Hepatic stellate cell (primary cell): ENCODE measurements at regions not wholly inside any gene's neighbourhood (a gene's known extent, or its start where the extent isn't known, plus 50 kb on each side); places are given as distances from the start of the nearest gene placed in this dataset.
A peak's percentile ranks its signal among the peaks of the same experiment; 100 is the strongest.
"Not testable (repeated sequence)": the region's sequence is repeated elsewhere in the genome, so short reads cannot be mapped to it uniquely, and the experiment has no call there.

ENCODE experiments used
- DNase-seq: peaks from one replicate; pipeline ENCODE4 v3.0.0; 2011; ENCODE audit warnings: low spot score

DNA sequence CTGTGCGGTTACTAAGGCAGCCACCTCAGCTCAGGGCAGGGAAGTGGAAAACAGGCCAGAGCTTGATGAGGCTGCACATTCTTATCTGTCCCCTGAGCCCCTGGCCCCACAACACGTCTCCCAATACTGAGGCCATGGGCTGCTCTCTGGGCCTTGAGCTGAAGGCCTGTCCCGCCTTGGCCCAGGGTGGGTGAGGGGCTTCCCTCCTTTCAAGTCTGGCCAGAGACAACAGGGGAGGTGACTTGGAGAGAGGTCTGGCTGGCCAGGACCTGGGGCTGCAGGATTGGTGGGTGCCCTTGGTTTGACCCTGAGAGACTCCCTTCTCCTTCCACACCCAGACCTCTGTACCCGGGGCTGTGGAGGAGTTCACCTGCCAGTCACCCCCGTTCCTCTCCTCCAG lies 563.8 kb downstream of the PTPRU start:
- DNase-seq = no peak

DNA sequence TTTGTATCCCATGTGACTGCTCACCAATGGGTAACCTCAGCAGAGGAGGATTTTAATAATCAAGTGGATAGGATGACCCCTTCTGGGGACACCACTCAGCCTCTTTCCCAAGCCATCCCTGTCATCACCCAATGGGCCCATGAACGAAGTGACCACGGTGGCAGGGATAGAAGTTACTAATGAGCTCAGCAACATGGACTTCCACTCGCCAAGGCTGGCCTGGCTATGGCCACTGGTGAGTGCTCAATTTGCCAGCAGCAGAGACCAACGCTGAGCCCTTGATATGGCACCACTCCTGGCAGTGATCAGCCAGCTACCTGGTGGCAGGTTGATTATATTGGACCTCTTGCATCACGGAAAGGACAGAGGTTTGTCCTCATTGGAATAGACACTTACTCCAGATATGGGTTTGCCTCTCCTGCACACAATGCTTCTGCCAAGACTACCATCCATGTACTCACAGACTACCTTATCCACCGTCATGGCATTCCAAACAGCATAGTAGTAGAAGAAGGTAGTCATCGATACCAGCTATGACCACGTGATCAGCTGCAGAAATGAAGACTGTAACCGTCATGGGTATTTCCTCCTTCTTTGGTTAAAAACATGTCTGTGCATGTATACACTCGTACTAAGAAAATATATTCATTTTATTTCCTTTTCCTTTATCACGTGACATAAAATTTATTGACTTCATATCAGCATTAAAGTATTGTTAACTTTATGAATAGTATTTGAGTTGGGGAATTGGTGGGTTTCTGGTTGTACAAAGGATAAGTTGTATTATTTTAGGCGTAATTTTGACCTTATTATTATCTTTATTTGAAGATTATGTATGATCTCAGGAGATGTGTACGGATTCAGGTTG lies 562.6 kb downstream of the PTPRU start:
- DNase-seq = no peak

DNA sequence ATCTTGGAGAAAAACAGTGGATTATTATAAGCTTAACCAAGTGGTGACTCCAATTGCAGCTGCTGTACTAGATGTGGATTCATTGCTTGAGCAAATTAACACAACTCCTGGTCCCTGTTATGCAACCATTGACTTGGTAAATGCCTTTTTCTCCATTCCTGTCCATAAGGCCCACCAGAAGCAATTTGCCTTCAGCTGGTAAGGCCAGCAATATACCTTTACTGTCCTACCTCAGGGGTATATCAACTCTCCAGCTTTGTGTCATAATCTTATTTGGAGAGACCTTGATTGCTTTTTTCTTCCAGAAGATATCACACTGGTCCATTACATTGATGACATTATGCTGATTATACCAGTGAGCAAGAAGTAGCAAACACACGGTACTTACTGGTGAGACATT lies 560.8 kb downstream of the PTPRU start:
- DNase-seq = not testable (repeated sequence)

DNA sequence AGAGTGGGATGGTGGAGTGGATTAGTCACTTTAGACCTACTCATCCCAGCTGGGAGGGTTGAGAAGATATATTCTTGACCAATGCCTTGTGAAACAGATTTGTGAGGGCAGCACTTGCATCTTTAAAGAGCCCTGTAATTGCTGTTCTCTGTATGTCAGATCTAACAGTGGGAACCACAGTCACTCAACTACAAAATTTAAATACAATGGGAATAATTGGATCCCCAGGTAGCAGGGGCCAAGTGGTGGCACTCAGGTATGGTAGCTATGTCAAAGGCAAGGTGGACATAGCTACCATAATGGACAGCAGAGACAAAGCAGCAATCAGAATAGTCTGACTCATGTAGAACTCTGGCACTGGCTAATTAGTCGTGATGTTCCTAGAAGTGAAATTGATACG lies 559.6 kb downstream of the PTPRU start:
- not testable (repeated sequence) for DNase-seq

DNA sequence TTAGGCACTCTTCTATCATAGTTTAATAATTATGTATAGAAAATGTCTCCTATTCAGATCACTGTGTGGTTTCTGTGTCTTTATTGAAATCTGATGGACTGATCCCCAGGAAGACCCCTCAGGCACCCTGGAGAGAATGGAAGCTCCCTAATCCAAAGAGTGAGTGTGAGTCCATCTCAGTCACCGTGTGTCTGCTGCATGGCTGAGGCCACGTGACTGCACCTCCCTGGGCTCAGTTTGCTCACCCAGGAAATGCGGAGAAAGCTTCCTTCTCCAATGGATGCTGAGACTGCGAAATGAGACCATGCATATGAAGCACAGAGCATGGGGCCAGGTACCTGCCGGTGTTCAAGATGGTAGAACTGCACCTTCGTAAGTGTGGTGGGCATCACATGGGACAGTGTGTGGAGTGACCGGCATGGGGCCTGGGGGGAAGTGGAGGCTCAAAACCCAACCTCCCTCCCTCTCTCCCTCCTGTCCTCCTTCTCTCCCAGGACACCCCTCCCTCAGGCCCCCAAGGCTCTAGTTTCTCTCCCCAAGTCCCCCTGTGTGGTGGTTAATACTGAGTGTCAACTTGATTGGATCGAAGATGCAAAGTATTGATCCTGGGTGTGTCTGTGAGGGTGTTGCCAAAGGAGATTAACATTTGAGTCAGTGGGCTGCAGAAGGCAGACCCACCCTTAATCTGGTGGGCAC lies 557.5 kb downstream of the PTPRU start:
- DNase-seq = no peak

DNA sequence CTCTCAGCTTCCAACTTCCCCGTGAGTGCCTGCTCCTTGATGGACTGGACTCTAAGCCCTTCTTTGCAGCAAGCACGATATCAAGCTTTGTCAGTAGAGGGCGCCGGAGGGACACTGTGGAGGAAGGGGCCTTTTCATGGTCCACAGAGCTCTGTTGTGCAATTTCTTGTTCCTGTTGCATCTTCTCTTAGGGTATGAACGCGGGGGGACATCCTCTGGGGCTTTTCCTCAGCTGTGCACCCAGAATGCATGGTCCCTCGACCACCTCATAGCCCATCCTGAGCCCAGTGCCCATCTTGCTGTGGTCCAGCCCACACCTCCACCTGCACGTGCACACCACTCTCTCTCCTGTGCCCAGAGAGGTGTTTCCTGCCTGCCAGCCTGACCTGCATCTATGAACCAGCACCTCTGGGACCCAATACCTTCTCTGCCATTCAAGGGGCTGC lies 556.8 kb downstream of the PTPRU start:
- DNase-seq = peak; percentile 69

DNA sequence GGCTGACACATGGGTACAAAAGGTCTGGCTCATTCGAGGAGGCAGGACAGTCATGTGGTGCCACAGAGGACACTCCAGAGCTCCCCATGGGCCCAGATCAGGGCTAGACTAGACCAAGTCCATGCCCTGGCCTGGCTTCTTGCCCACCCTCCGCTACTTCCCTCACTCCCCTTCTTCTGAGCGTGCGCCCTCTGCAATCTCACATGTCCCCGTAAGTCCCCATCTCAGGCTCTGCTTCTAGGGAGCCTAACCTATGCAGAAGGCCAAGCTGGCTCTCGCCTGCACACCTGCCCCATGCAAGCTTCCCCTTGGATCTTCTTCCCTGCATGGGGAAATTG lies 553.6 kb downstream of the PTPRU start:
- DNase-seq = no peak

DNA sequence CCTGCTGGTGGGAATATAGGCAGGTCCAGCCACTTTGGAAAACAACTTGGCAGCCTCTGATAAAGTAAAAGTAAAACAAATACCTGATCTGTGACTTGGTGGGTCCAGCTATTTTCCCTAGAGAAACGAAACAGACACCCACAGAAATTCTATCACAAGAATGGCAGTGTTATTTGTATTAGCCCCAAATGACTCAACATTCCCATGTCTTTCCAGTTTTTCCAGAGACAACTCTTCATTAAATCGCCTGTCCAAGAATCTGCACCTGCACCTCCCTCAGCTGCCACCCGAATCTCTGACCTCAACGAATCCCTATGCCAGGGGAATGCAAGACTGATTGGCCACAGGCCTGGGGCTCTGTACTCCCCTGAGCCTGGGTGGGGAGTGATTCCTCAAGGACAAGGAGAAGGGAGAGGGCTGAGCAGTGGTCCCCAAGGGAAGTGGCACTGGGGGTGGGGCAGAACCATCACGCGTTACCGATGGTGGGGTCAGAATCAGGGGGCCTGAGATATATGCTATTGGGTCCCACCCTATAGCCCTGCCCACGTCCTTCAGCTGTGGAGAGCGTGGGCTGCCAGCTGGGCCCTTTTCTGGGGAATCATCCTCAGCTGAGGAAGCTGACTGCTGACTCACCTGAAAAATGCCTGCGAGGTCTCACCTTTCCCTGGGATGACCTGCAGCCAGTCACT lies 553.0 kb downstream of the PTPRU start:
- DNase-seq = no peak

DNA sequence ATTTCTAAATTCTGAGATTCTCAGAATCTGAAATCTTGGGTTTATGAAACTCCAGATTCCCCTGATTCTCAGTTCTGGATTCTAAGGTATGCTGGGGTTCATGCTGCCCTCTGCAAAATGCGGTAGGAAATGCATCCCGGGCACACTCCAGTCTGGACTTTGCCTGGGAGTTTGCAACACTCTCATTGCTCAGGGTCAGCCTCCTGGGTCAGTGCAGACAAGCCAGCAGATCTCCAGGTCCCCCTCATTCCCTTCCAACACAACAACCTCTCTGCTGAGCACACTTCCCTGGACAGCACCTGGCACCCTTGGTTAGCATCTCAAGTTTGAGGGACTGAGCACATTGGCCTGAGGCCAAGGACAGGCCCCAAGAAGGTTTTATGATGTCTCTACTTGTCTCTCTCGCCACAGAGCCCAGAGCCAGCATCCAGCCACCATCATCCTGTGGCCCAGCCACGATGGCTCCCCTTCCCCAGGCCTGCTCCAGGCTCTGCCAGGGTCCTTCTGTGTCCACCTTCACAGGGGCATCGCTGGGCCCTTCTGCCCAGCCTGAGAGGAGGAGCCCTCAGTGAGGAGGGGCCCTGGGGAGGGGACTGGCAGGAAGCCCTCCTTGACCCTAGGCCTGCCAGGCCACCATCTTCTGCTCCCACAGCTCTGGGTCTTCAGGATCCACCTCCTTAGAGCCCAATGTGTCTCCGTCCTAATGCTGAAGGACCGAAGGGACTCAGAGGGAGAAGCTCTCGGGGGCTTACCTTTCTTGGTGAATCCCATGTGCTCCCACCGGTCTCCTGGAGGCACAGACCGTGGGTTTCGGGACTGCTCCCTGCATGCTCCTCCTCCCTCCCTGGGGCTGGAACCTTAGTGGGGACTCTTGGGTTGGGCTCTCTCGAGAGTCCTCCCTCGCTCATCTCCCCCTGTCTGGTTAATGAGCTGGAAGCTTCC lies 550.7 kb downstream of the PTPRU start:
- DNase-seq = no peak

DNA sequence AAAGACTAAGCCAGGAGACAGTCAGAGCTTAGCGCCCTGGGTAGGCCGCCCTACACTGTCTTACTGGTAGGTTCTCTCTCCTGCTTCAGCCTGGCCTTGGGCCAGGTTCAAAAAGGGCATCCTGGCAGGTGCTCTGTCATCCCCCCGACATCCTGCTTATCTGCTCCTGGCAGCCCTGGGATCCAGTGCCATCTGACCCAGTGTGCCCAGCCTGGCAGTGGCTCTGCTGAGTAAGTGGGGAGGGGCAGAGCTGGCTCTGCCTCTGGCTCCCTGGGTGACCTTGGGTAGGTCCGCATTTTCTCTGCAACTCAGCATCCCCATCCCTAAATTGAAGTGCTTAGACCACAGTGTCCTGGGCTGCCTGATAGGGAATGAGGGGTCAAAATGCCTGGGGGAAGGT lies 549.9 kb downstream of the PTPRU start:
- DNase-seq = no peak

DNA sequence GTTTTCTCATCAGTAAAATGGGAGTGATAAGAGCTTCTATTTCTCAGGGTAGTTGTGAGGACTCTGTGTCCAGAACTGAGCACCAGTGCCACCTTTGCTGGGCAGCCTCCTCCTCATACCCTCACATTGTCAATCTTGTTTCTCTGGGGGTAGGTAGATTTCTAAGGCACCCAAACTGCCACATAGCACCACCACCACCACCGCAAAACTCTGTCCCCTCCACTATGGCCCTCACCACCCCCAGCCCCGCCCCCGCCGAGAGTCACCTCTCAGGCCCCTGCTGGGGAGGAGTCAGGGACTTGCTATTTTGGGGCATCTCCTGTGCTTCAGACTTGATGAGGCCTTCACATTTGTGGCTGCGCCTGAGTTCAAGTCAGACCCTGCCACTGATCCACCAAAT lies 549.2 kb downstream of the PTPRU start:
- no peak for DNase-seq

DNA sequence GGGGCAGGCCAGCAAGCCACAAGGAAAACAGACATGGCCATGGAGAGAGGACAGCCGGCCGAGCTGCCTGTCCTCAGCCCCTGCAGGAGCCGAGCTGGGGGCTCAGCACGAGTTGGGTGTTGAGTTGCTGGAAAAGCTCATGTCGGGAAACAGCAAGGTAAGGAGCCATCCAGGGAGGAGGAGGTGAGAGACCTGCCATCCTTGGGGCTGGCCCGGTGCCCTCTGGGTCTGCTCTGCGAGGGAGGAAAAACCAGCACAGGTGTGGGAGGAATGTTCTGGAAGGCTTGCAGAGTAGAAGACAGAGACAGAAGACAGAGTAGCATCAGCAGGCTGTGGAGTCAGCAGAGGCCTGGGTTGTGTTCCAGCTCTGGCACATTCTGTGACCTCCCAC lies 548.8 kb downstream of the PTPRU start:
- no peak for DNase-seq

DNA sequence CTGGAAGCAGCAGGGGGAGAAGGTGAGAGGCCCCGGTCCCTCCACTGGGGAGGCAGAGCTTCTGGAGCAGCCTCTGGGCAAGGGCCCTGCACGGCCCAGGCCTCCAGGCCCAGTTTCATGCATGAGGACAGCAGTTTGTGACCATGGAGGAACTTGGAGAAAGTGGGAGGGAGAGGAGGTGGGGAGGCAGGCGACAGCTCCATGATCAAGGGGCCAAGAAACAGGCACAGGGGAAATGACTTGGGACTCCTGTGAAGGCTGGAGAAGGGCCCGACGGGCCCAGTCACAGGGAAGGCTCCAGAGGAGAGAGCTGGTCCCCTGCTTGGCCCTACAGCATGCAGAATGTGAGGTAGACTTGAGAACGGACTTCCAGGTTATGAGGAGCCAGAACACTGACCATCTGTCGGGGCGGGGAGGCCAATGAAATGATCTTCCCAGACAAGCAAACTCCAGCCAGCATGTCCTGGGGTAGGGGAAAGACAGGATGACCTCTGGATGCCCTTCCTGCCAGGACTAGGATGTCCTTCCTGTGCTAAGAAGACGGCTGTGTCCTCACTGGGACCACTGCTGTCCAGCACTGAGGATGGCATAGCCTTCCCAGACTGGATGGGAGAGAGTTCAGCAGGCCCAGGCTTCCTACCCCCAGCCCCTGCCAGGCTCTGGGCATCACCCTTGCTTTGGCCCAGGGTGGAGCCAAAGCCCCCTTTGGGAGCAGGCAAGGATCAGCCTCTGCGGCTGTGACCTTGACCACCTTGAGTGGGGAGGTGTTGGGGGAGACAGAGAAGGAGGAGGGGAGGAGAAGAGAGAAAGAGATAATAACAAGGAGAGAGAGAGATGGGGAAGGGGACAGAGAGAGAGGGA lies 548.2 kb downstream of the PTPRU start:
- DNase-seq = no peak

DNA sequence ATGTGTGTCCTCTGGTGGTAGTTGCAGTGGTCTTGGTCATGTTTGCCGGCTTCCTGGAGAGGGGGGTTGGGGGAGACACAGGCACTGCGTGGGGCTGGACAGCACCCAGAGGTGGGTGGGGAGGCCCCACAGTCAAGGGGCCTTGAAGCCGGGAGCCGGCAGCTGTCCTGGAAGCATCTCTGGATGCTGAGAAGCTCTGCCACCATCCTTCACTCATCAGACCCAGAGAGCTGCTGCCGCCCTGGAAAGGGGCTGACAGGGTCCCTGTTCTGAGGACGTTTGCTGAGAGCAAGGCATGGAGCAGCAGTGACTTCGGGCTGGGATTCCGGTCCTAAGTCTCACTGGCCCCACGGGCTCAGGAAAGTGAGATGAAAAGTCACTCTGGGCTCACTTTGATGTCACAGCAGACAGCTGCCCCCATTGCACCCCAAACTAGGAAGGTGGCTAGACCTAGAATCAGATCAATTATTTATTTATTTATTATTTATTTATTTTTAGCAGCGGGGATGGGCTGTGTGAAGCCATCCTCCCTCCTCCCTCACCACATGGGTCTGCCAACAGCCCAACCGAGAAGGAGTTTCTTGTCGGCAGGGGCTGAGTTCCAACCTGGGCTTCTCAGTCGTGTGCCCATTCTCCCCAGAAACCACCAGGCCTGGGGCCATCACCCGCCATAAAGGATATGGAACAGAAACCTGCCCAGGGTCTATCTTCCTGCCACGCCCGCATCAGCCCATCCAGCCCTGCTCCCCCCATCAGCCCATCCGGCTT lies 547.4 kb downstream of the PTPRU start:
- no peak for DNase-seq

DNA sequence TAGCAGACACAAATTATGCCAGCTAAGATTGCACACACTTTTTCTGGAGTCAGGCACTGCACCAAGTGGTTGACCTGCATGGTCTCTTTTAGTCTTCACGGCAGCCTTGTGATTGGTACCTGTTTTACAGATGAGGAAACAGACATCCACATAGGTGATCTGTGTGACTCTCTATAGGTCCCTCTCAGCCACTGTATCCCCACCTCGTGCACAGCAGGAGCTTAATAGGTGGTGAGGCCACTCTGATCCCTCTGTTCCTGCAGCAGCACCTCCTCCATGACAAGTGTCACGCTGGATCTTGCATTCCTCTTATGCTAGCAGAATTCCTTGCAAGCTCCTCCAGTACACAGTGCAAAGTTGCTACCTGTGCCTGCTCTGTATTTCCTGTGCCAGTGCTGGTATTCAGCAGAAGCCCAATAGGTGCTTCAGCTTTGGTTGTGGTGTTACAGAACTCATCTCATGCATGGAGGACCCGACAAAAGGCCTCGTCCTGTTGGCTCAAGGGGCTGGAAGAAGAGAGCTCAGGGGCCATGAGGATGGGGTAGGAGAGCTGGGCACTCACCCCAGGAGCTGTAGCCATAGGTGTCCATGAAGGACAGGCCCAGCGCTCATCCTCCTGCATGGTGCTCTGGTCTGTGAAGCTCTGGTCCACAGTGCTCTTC lies 546.7 kb downstream of the PTPRU start:
- no peak for DNase-seq

DNA sequence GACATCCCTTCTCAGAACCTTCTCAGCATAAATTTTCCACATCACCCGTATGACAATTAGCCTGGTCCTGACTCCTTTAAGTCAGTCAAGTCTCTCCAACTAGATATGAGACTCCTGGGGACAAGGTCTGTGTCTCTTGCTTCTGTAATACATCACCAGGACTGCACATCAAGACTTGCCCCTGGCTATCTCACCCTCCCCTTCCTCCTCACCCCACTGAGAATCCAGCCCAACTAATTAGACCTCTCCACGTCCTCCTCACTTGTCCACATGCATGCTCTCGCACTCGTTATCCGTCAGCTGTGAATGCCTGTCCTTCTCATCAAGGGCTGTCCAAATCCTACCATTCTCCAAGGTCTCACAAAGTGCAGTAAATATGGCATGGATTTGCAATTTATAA lies 542.8 kb downstream of the PTPRU start:
- DNase-seq = no peak

DNA sequence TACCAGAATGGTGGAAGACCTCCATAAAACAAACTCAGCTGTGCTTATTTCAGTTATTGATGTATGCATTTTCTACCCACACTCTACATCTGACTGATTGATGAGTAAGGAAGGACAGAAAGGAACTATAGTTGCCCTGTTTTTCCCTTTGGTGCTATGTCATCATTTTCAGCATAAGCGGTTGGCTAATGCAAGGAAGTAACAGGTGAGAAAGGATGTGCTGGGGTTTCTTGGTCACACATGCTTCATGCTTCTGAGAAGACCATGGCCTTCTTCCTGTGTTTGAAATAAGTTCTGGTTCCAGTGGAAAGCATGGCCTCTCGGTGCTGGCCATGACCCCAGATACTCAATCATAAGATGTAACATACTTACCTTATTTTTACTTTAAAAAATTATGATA lies 541.2 kb downstream of the PTPRU start:
- no peak for DNase-seq

DNA sequence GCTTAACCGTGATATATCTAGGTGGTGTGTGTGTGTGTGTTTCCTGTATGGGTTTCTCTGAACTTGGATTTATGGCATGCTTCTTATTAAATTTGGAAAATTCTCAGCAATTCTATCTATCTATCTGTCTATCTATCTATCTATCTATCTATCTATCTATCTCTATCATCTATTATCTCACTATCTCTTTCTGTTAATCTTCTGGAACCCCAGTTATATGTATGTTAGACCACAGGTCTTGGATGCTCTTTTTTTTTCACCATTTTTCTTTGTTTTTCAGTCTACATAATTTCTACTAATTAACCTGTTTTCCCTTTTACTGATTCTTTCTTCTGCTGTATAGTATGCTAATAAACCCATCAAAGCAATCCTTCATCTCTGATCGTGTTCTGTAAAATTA lies 538.0 kb downstream of the PTPRU start:
- no peak for DNase-seq

DNA sequence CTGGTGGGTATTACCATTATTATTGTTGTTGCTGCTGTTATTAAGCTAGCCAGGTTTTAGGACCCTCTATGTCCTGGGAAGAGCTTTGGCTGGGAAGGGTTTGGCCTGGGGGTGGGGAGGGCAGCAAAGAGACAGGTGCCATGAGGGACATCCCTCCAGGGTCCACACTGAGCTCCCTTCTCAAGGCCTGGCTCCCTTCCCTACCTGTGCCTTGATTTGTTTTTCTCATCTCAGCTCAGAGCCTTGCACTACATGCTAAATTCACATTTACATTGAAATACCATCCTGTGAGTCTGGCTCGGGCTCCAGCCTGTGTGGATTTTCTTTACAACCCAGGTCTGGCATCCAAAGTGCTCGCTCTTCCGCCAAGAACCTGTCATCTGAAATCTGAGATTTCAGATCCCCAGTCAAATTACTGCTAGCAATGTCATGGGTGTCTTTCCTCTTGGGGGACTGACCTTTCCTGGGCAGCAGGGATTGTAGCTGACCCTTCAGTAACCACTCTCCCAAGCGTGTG lies 536.3 kb downstream of the PTPRU start:
- no peak for DNase-seq
